ENCODE measurements at regions not wholly inside any gene's neighbourhood (a gene's known extent, or its start where the extent isn't known, plus 50 kb on each side); places are given as distances from the start of the nearest gene placed in this dataset.

DNA sequence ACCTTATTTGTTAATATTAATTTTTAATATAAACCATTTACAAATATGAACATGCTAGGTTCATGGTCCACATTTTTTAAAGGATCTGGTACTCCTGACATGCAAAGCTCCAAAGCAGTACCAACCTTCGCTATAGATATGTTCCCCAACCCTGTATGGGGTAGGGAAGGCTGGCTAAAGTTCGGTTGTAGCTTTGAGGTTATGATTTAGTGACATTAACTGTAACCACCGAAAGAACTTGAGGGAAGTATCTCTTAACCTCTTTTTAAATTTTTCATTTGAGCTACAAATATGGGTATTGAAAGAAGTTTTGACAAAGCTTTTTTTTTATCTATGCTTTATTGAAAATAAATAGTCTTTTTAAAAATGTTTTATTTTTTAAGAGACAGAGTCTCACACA is 115.5 kb downstream of the DYRK2 start:
- H2BK12ac ChIP-seq (ENCODE audit: low read depth, low read length) = no peak overlapping the region
- H3K27me3 ChIP-seq (replicated peaks in 1 of 4; ENCODE audit: control insufficient read depth in 3 of 4, extremely low read depth in 1 of 4, insufficient read depth in 3 of 4, low read length in 3 of 4) = no peaks in the 10 kb centered on the region
- FAIRE-seq (no peak), DNase-seq (ENCODE audit: low read depth in 1 of 2, low spot score in 2 of 2) (no peak)
- no peak overlapping the region for H4K91ac ChIP-seq (replicated peaks; ENCODE audit: insufficient read length, low read length)
- H3K79me2 ChIP-seq (ENCODE audit: control insufficient read depth in 1 of 2, insufficient read depth in 2 of 2, low read length in 2 of 2) = no peaks in the 10 kb centered on the region
- WGBS, 2 experiments (ENCODE audit: extremely low coverage in 1 of 2, insufficient coverage in 1 of 2, insufficient read length in 1 of 2, insufficient replicate concordance in 2 of 2, low coverage in 1 of 2, low lambda C conversion rate in 2 of 2, missing lambda C conversion rate in 1 of 2) = 87% methylated on average over 3 of the region's 3 CpGs; no CpG with 5 or more reads in 1 of the 2 experiments
- no peak overlapping the region for H2BK5ac ChIP-seq (ENCODE audit: low read depth, low read length)
- no peak overlapping the region for H3K56ac ChIP-seq (replicated peaks; ENCODE audit: insufficient read length, low read depth, low read length)
- CTCF ChIA-PET (ENCODE audit: partially characterized antibody) = no interaction called here
- H3K9ac ChIP-seq (replicated peaks in 1 of 4; ENCODE audit: extremely low read depth in 1 of 4, low read depth in 3 of 4, low read length in 3 of 4) = no peak overlapping the region
- no peak for TF ChIP-seq SIRT6 (IDR thresholded peaks at IDR 0.05; ENCODE audit: low read length)
- TF ChIP-seq POLR2A (IDR thresholded peaks at IDR 0.05; ENCODE audit: control extremely low read depth in 1 of 2, low read depth in 2 of 2, low read length in 2 of 2) = no peak
- no peak for TF ChIP-seq EP300 (IDR thresholded peaks at IDR 0.05; ENCODE audit: borderline replicate concordance in 1 of 2, low read depth in 2 of 2, low read length in 2 of 2)
- TF ChIP-seq SP4 (IDR thresholded peaks at IDR 0.05; ENCODE audit: low read length) = no peak
- no peak for TF ChIP-seq RXRA (IDR thresholded peaks at IDR 0.05; ENCODE audit: insufficient read depth, low read depth, low read length)
- TF ChIP-seq BACH1 (IDR thresholded peaks at IDR 0.05; ENCODE audit: low read length) = no peak
- TF ChIP-seq CTBP2 (IDR thresholded peaks at IDR 0.05; ENCODE audit: borderline replicate concordance, insufficient read depth, insufficient read length, low read length) = no peak
- TF ChIP-seq HDAC6 (IDR thresholded peaks at IDR 0.05; ENCODE audit: low read depth, low read length) = no peak
- H3K9me3 ChIP-seq (ENCODE audit: insufficient read depth in 2 of 2, low read depth in 1 of 2, low read length in 1 of 2) = no peaks in the 10 kb centered on the region
- no peak overlapping the region for H2AFZ ChIP-seq (ENCODE audit: low read length)
- no peak overlapping the region for H4K8ac ChIP-seq (ENCODE audit: extremely low read depth, insufficient read depth, low read length)
- H3K4me3 ChIP-seq (ENCODE audit: extremely low read depth in 1 of 4, insufficient read depth in 2 of 4, low read depth in 3 of 4, low read length in 4 of 4) = no peak overlapping the region
- H2AK5ac ChIP-seq (ENCODE audit: low read depth, low read length) = no peak overlapping the region
- H3K18ac ChIP-seq (ENCODE audit: extremely low read depth, low read length) = no peak overlapping the region
- no peaks in the 10 kb centered on the region for H3K36me3 ChIP-seq (ENCODE audit: control insufficient read depth in 2 of 4, insufficient read depth in 4 of 4, low read length in 3 of 4)
- H3K23me2 ChIP-seq (ENCODE audit: low read depth, low read length) = no peaks in the 10 kb centered on the region
- no peaks in the 10 kb centered on the region for H3K79me1 ChIP-seq (ENCODE audit: low read depth, low read length)
- H3K4ac ChIP-seq (replicated peaks; ENCODE audit: insufficient read length, low read depth, low read length) = no peak overlapping the region
- H3K4me2 ChIP-seq (ENCODE audit: insufficient read depth in 1 of 2, low read depth in 2 of 2, low read length in 2 of 2) = no peak overlapping the region
- H3K27ac ChIP-seq (ENCODE audit: low read depth, low read length) = no peak overlapping the region
- H3K23ac ChIP-seq (ENCODE audit: insufficient read length) = no peak overlapping the region
- no peak overlapping the region for H2BK120ac ChIP-seq (replicated peaks; ENCODE audit: low read depth, low read length)
- no peak overlapping the region for H4K5ac ChIP-seq (ENCODE audit: insufficient read length, low read depth, low read length)
- no peak overlapping the region for H2BK15ac ChIP-seq (ENCODE audit: low read length)
- peaks cover 0 to 3% (median under 1%) of the 10 kb centered on the region in 4 experiments; a peak in 2 of 7 replicates for H3K4me1 ChIP-seq (replicated peaks in 1 of 4; ENCODE audit: control insufficient read depth in 3 of 4, insufficient read depth in 4 of 4, low read length in 3 of 4)
- H4K20me1 ChIP-seq (replicated peaks in 1 of 2; ENCODE audit: control insufficient read depth in 1 of 2, insufficient read depth in 2 of 2, low read length in 2 of 2) = no peaks in the 10 kb centered on the region
- POLR2A ChIA-PET (ENCODE audit: partially characterized antibody) = interaction anchor here (1.4 kb wide), 1 partner anchor 9 kb away, joined by 4 read pairs; no protein-coding TSS in a partner anchor
- H3K14ac ChIP-seq (ENCODE audit: insufficient read length) = no peak overlapping the region
- H2BK20ac ChIP-seq (ENCODE audit: low read length) = no peak overlapping the region

Data from H1 (cell line).